Stimulated activated CD4-positive, alpha-beta T cell treated with anti-CD3 and anti-CD28 coated beads, Interleukin-4, amount 100 ng/mL, for 24 hours (primary cell): ENCODE measurements at regions not wholly inside any gene's neighbourhood (a gene's known extent, or its start where the extent isn't known, plus 50 kb on each side); places are given as distances from the start of the nearest gene placed in this dataset.

Source experiments
- DNase-seq: peaks from one replicate; pipeline ENCODE4 v3.0.0-alpha.2; 2020

GRCh38 chr2:234763002-234763873 is 188.6 kb upstream of the SH3BP4 start:
- DNase-seq, result no peak

GRCh38 chr2:234761910-234762309 is 189.9 kb upstream of the SH3BP4 start:
- no peak for DNase-seq

- DNase-seq, result no peak
Observed at GRCh38 chr2:234754126-234754525, 197.7 kb upstream of the SH3BP4 start.

GRCh38 chr2:234753701-234754100 is 198.1 kb upstream of the SH3BP4 start:
- no peak for DNase-seq

DNA sequence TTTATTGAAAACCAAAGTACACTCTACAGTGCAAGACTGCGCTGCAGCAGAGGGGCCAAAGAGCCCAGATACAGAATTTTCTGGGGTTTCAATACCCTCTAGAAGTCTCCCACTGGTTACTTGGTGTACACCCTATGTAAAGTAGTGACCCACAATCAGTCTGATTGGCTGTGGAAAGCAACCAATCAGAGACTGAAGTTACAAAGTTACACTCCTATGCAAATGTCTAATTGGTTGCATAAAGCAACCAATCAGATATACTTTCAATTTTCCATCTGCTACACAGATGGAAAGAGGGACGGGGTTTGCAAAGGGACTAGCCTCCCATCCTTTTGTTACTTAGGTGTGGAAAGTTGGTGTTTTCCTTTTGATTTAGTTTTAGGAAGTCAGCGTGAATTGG is 198.9 kb upstream of the SH3BP4 start:
- DNase-seq, result no peak

DNA sequence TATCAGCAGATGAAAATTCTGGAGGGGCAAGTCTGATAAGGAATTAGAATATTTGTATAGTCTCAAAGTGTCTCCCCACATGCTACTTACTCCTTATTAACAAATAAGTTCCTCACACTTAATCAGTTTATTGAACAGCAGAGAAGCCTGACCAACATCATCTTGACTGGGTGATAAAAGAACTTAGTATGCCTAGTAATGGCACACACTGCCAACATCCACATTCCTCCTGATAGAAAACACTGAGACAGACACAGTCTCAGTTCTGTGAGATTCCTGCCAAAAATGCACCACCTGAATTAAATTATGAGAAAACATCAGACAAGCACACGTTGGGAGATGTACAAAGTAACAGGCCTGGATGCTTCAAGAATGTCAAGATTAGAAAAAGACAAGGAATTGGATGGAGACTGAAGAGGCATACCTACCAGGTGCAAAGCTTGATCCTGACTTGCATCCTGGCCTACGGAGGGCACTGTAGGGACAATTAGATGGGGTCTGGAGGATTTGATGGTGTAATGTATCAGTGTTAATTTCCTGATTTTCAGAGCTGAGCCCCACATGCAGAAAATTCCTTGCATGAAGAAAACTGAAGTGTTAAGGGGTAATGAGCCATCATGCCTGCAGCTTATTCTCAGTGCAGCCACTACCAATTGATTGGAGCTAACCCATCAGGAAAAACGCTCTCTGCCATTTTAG is 200.4 kb upstream of the SH3BP4 start:
- DNase-seq, result no peak

DNA sequence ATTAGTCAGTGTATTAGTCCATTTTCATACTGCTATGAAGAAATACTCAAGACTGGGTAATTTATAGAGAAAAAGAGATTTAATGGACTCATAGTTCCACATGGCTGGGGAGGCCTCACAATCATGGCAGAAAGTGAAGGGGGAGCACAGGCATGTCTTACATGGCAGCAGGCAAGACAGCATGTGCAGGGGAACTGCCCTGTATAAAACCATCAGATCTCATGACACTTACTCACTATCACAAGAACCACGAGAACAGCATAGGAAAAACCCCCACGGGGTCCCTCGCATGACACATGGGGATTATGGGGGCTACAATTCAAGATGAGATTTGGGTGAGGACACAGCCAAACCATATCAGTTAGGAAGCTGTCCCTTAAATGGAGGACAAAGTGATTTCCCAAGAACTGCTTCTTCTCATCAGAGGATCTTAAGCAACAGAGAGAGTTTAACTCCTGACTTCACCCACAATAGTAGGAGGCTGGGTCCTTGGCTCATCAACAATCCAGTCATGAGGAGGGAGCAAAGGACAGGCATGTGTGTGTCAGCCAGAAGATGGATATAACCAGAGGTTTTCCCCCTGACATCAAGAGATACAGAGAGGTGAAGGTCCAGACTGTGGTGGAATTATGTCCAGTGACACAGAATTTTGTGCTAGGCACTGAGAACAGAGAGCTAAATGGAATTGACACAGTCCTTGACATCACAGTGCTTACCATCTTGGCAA is 203.8 kb upstream of the SH3BP4 start:
- DNase-seq, result no peak

GRCh38 chr2:234747032-234747431 is 204.8 kb upstream of the SH3BP4 start:
- no peak for DNase-seq

DNA sequence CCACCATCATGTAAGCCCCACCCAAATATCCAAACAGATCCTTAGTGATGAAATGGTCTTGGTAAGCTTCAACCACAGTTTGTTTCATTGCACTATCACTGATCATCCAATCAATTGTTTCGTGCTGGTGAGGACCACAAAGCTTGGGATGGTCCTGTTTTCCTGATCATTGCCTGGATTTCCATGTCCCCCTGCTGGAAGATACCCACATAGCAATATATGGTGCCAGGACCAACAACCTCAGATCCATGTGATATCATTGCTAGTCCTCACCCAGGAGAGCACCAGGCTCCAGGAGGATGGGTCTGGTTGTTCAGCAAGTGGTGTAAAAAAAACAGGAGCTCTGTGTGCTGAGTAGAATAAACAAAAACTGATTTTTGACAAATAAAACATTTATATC is 206.5 kb upstream of the SH3BP4 start:
- no peak for DNase-seq

- DNase-seq, result no peak
Observed at GRCh38 chr2:234741976-234742375, 209.8 kb upstream of the SH3BP4 start.

- DNase-seq, result no peak
Observed at GRCh38 chr2:234739061-234739460, 212.8 kb upstream of the SH3BP4 start.

DNA sequence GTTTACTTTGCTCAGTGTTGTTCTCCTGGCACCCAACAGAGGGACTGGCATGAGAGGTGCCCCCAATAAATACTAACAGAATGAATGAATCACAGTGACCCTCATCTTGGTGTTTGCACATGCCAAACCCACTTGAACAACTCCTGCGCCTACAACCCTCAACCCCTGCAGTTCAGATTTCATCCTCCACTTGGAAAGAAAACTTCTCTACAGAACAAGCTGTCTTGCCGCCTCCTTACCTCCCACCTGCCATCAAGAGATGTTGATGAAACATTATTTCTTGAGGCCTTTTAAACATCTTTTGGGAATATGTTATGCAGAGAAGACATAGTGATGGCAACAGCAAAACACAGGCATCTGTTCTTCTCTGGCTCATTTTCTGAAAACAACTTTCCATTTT is 216.0 kb upstream of the SH3BP4 start:
- no peak for DNase-seq

- no peak for DNase-seq
Observed at GRCh38 chr2:234733795-234734600, 217.8 kb upstream of the SH3BP4 start.

- DNase-seq, result no peak
Observed at GRCh38 chr2:234733093-234733489, 218.7 kb upstream of the SH3BP4 start.

DNA sequence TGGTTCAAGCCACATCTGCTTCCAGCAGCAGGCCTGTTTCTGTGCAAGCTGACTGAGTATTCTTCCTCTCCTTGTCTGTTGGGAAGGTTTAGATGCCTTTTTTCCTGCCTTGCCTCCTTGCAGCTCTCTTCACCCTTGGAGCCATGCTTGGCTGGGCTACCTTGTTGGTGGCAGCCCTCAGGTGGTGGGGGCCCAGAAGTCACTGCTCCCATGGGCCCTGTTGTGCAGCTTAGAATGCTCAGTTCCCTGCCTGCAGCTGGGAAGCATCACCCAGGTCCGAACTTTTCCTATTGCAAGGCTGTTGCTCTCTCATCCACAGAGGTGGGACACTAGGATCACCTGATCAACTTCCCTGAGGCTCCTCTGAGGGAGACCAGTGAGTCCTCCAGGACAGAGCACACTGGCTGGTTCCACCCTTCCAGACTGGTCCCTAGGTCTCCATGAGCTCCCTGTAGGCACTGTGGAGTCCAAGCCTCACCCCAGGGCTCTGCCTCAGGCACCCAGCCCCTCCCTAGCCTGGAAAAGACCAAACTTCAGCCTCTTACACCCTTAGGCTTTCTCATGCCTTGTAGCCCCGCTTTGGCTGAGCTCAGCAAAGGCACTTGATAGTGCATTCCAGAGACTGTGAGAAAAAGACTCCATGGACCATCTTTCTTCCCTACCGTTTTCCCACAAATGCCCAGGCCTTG is 219.3 kb upstream of the SH3BP4 start:
- no peak for DNase-seq

DNA sequence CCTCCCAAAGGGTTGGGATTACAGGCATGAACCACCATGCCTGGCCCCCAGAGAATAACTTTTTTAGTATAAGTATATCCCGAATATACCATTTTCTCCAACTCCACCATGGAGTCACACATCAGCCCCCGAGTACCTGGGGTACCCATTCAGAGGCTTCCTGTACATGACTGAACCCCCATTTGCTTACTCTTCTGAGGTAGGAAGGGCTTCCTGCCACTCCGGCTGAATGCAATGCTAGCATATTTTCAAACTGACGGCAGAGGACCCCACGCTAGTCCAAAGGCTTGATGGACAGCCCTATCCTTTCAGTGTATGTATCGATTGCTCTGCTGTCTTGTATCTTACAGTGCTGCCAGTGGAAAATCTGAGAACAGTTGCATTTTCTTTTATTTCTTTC is 220.6 kb upstream of the SH3BP4 start:
- no peak for DNase-seq

DNA sequence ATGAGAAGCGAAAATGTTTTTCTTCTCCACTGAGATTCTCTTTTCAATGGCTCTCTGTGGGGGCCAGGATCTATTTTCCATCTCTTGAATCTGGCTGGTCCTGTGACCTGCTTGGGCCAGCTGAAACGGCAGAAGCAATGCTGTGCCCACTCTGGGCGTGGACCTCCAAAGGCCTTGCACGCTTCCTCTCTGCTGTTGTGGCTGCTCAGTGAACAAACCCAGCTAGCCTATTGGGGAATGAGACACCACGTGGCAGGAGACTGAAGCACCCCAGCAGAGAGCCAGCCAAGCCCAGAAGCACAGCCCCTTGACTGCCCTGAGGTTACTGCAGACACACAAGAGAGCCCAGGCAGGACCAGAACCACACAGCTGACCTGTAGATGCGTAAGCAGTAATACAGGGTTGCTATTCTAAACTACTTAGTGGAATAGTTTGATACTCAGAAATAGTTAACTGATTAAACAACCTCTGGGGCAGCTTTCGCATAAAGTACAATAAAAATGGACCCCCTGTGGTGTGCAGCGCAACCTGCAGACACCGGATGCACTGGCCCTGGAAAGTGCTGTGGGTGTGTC is 221.7 kb upstream of the SH3BP4 start:
- DNase-seq, result no peak

DNA sequence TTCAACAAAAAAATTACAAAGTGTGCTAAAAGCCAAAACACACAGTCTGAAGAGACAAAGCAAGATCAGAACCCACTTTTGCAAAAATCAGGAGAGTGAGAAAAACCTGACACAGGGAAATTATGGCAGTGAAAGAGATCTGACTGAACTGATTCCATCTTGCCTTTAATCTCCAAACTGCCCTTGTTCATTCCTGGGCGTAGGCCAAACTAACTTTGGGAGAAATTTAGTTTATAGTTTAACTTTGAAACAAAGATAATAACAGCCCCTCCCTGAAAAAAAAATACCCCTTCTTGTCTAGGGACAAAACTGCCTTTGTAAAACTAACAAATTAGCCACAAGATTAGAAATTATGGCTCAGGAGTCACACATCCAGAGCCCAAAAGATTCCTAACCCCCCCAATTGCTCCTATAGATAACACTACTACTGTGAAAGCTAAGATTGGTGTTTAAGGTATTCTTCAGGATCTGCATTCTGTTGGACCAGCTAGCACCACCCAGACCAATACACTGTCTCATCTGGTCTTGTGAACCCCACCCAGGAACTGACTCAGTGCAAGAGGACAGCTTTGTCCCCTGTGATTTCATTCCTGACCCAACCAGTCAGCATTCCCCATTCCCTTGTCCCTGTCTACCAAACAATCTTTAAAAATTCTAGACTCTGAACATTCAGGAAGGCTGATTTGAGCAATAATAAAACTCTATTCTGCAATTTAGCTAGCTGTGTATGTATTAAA is 226.1 kb upstream of the SH3BP4 start:
- no peak for DNase-seq

GRCh38 chr2:234724850-234725249 is 227.0 kb upstream of the SH3BP4 start:
- DNase-seq, result no peak

GRCh38 chr2:234723400-234723799 is 226.5 kb upstream of the ARL4C start:
- no peak for DNase-seq

DNA sequence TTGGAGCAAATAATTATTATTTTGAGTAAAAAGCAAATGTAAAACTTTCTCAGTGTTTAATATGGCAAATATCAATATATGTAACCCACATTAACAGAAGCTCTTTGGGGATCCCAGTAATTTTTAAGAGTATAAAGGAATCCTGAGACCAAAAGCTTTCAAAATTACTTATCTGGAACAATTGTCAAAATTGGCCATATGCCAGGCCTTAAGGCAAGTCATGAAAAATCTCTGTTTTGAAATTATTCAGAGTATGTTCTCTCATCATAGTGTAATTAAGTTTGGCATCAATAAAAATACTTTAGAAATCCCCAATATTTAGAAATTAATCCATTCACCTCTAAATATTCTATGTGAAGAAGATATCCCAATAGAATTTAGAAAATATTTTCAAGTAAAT is 225.3 kb upstream of the ARL4C start:
- DNase-seq, result no peak
